NCI-H82 treated with DMSO at 0.1 percent for 48 hours (cell line): ENCODE measurements at regions not wholly inside any gene's neighbourhood (a gene's known extent, or its start where the extent isn't known, plus 50 kb on each side); places are given as distances from the start of the nearest gene placed in this dataset.

Experiments
- DNase-seq: peaks from one replicate; lab custom pipeline; 2025; ENCODE audit not compliant: unreplicated experiment; lab: John Stamatoyannopoulos, UW

GRCh38 chr12:90410962-90411361 is 544.0 kb downstream of the CCER1 start:
- no peak for DNase-seq

GRCh38 chr12:90407841-90408240 is 547.1 kb downstream of the CCER1 start:
- DNase-seq: peak; percentile 52

- no peak for DNase-seq
Measured at GRCh38 chr12:90404071-90404470, 550.9 kb downstream of the CCER1 start.

- DNase-seq: no peak
Measured at GRCh38 chr12:90401185-90401584, 553.8 kb downstream of the CCER1 start.

- DNase-seq: no peak
Measured at GRCh38 chr12:90399357-90399756, 555.6 kb downstream of the CCER1 start.

GRCh38 chr12:90398285-90398836 is 556.6 kb downstream of the CCER1 start:
- DNase-seq: no peak

GRCh38 chr12:90396556-90396955 is 558.4 kb downstream of the CCER1 start:
- DNase-seq: no peak

- DNase-seq: no peak
Measured at GRCh38 chr12:90393652-90394051, 561.3 kb downstream of the CCER1 start.

GRCh38 chr12:90393089-90393488 is 561.9 kb downstream of the CCER1 start:
- no peak for DNase-seq

- DNase-seq: no peak
Measured at GRCh38 chr12:90390947-90391346, 564.0 kb downstream of the CCER1 start.

GRCh38 chr12:90368081-90368480 is 586.9 kb downstream of the CCER1 start:
- DNase-seq: no peak

GRCh38 chr12:90366286-90366685 is 588.7 kb downstream of the CCER1 start:
- DNase-seq: no peak

- no peak for DNase-seq
Measured at GRCh38 chr12:90360300-90360699, 594.7 kb downstream of the CCER1 start.

GRCh38 chr12:90355711-90356355 is 599.1 kb downstream of the CCER1 start:
- peak; percentile 69 for DNase-seq

GRCh38 chr12:90343966-90344365 is 611.0 kb downstream of the CCER1 start:
- DNase-seq: no peak

GRCh38 chr12:90342081-90342480 is 612.9 kb downstream of the CCER1 start:
- DNase-seq: no peak

GRCh38 chr12:90339837-90340236 is 615.1 kb downstream of the CCER1 start:
- DNase-seq: no peak

- DNase-seq: no peak
Measured at GRCh38 chr12:90338365-90338764, 616.6 kb downstream of the CCER1 start.

GRCh38 chr12:90337018-90337417 is 618.0 kb downstream of the CCER1 start:
- DNase-seq: no peak

GRCh38 chr12:90335566-90335965 is 619.4 kb downstream of the CCER1 start:
- no peak for DNase-seq

- DNase-seq: no peak
Measured at GRCh38 chr12:90333939-90334338, 621.0 kb downstream of the CCER1 start.

- DNase-seq: no peak
Measured at GRCh38 chr12:90333424-90333823, 621.6 kb downstream of the CCER1 start.

- DNase-seq: no peak
Measured at GRCh38 chr12:90331821-90332220, 623.2 kb downstream of the CCER1 start.
